ENCODE measurements at regions not wholly inside any gene's neighbourhood (a gene's known extent, or its start where the extent isn't known, plus 50 kb on each side); places are given as distances from the start of the nearest gene placed in this dataset.

DNA sequence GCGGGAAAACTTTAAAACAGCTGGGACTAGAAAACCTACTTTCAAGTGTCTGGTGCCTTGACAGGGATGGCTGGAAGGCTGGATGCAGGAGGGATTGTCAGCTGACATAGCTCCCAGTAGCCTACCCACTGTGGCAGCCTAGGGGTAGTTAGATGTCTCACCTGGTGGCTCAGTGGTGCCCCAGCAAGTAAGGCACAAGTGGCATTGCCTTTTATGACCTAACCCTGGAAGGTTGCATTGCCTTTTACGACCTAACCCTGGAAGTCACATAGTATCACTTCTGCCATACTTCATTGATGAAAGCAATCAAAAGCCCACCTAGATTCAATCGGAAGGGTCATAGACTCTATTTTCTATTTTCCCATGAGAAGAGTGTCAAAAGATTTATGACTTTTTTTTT is 724.7 kb upstream of the TBX3 start:
- DNase-seq (ENCODE audit: low spot score) (no peak), ATAC-seq (no peak)

DNA sequence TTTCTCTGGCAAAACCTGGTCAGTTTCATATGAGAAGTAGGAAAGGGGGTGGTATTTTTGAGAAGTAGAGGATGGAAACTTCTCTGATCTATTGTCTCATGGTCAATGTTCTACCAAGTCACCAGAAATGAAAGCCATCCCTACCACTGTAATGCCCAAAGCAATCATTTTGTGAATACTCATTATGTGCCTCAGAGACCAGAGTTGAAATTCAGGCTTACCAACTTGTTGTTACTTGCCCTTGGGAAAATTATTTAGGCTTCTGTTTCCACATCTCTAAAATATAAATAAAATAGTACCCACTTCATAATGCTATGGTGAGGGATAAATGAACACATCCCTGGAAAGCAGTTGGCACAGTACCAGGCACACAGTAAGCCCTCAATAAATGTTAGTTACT is 723.7 kb upstream of the TBX3 start:
- DNase-seq (ENCODE audit: low spot score) = no peak
- no peak for ATAC-seq

DNA sequence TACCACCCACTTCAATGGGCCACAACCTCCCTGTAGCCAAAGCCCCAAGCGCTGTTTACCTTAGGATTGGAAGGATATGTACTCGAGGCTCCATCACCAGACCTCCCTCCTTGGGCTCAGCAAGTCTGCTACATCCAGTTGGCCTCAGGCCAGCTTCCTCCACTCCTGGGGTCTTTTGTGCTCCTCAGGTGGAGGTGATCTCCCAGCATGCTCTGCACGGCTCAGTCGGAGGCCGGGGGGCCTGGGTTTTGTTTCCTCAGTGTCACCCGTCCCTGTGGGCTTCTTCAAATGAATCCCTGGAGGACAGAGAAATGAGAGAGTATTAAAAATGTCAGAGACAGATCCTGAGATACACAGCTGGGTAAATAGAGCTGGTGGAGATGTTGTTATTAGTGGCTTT is 723.1 kb upstream of the TBX3 start:
- no peak for ATAC-seq
- DNase-seq (ENCODE audit: low spot score) = no peak

DNA sequence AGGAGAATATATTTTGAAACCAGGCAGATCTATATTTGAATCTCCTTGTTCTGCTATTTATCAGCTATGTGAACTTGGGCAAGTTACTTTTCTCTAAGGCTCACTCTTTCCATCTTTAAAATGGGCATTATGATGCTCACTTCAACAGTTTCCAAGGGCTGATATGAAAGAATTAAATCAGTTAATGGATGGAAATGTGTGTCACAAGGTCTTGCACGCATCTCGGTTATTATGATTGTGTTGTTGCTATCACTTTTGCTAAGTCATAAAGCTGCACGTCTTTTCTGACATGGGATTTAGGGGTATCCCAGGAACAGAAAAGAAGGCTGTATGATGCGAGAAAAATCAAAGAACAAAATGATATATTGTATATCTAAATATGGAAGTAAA is 721.5 kb upstream of the TBX3 start:
- no peak for ATAC-seq
- DNase-seq (ENCODE audit: low spot score) = no peak

DNA sequence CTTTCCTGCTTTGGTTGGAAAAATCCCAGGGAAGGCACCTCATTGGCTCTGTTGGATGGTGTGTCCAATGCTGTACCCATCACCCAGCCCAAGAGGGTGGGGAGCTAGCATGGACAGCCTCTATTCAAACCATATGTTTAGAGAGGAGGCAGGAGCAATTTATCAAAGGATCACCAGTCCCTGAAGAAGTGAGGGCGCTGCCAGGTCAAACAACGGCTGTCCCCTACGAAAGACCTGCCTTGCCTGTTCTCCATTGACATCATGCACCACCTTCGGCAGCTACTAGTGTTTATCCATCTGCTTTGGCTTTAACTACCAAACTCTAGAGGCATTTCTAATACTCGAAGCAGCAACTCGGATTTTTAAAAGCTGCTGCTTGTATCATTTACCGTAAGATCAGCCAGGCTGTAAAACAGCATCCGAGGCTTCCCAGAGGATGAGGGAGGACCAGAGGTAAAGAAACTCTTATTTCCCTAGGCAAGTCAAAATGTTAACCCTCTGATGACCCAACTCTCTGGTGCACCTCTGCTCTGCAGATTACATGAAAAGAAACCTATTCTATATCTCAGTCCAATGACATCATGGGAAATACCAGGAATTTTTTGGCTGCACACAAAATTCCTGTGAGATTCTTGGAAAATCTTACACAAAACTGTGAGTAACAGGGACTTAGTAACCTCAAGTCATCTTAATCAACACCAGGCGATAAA is 720.9 kb upstream of the TBX3 start:
- no peak for DNase-seq (ENCODE audit: low spot score)
- ATAC-seq = no peak

DNA sequence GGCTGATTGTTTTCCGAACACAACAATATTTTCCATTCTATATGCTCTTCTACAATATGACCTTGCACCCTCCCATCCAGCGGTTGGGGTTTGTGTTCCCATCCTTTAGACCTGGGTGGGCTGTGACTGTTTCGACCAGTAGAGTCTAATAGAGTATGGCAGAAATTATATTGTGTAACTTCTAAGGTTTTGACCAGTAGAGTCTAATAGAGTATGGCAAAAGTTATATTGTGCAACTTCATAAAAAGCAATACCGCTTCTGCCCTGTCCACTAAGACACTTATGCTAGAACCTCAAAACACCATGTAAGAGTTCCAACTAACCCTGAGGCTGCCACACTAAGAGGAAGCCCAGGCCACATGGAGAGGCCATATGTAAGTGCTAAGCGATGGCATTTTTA is 719.7 kb upstream of the TBX3 start:
- DNase-seq (ENCODE audit: low spot score) (no peak), ATAC-seq (no peak)

DNA sequence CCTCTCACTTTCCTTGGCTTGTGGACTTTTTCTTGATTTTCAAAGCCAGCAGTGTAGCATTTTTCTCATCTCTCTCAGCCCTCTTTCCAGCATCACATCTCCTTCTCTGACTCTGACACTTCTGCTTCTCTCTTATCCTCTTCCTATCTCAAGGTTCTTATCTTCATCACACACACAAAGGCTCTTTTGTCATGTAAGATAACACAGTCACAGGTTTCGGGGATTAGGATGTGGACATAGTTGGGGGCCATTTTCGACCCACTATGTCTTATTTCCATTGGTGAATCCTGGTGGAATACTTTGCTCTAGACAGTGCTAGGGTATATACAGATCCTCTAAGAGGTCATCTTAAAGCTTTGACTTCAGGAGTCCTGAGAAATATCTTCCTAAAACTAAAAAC is 719.3 kb upstream of the TBX3 start:
- DNase-seq (ENCODE audit: low spot score) (no peak), ATAC-seq (no peak)

DNA sequence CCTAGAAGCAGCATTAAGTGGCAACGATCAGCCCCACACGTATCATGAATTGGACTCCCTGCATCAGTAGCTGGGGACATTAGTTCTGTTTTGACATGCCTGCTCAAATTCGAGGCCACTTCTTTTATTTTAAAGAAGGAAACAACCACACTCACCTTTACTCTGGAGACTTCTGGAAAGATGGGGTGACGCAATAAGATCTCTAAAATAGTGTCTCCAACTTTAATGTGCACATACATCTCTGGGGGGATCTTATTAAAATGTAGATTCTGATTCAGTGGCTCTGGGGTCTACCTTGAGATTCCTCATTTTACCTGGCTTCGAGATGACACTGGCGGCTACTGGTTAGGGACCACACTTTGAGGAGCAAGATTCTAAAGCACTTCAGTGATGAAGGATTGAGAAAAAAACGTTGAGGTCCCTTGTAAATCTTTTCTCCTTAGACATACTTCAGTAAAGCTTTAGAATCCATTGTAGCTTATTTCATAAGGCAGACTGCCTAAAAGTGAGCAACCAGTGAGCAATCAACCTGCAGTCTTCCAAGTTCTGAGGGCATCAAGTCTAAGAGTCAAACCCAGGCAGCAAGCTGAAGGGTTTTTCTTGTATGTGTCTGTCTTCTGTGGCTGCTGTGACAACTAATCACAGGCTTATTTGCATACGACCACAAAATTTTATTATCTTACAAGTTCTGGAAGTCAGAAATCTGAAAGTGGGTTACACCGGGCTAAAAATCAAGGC is 718.6 kb upstream of the TBX3 start:
- ATAC-seq = no peak
- DNase-seq (ENCODE audit: low spot score) = no peak

DNA sequence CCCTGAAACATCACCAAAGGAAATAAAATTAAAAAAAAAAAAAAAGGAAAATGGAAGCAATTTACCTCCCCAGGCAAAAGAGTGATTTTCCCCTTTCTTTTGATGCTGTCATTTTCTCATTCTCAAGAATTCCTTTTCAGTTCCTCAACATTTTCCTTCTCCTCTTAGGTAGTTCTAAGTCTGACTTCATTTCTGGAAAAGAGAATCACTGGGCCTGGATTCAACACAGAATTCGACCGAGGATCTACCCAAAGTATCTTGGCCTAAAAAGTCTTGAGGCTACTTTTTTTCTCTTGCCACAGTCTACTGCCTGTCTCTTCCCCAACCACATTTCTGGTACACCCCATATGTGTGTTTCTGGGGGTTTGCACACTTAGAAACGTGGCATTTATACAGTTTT is 717.8 kb upstream of the TBX3 start:
- DNase-seq (ENCODE audit: low spot score) (no peak), ATAC-seq (no peak)

DNA sequence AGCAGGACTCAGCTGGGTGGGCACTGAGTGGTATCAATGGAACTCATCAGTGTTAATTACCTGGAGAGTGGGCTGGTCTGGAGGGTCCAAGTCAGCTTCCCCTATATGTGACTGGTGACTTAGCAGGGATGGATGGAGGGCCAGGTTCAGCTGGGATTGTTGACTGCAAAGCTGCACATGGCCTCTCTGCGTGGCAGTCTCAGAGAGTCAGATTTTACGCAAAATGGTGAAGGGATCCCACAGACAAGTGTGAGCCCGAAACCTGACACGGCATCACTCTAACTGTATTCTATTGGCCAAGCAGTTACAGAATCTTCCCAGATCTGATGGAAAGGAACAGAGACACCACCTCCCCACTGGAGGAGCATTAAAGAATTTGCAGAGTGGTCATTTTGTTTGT is 716.0 kb upstream of the TBX3 start:
- no peak for ATAC-seq

DNA sequence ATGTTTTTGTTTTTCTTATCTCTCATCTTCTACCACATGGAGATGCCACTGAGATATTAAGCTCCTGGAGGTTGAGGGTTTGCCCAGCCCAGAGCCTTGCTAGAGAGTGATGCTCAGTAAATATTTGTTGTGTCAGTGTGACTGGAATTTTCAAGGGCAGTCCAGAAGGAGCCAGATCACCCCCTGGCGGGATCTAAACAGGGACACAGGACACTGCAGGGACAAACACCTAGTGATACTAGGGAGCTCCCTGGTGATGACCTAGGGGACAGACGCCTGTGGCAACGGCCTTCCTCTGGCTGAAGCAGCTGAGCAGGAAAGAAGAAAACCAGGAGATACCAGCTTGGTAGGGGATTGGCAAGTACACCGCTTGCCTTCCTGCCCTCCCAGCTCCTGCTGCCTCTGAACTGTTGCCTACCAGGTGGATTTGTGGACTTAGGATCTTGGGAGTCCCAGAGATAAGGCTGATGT is 714.4 kb upstream of the TBX3 start:
- ATAC-seq (peak; percentile 87), DNase-seq (ENCODE audit: low spot score) (no peak)

More for the DNA sequence above, 716.0 kb upstream of the TBX3 start:
- no peak for DNase-seq (ENCODE audit: low spot score)

DNA sequence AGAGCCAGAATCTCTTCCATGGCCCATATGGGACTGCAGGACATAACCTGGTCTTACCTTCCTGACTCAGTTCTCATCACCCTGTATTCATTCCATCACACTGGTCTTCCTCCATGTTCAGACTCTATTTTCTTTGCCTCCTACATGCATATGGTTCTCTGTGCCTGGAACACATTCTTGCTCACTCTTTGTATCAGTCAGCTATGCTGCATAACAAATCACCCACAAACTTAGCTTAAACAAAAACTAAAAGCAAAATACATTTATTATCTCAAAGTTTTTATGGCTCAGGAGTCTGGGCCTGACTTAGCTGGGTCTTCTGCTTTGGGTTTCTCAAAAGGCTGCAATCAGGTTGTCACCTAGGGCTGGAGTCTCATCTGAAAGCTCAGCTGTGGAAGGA is 712.6 kb upstream of the TBX3 start:
- DNase-seq (ENCODE audit: low spot score) = no peak
- ATAC-seq = no peak

DNA sequence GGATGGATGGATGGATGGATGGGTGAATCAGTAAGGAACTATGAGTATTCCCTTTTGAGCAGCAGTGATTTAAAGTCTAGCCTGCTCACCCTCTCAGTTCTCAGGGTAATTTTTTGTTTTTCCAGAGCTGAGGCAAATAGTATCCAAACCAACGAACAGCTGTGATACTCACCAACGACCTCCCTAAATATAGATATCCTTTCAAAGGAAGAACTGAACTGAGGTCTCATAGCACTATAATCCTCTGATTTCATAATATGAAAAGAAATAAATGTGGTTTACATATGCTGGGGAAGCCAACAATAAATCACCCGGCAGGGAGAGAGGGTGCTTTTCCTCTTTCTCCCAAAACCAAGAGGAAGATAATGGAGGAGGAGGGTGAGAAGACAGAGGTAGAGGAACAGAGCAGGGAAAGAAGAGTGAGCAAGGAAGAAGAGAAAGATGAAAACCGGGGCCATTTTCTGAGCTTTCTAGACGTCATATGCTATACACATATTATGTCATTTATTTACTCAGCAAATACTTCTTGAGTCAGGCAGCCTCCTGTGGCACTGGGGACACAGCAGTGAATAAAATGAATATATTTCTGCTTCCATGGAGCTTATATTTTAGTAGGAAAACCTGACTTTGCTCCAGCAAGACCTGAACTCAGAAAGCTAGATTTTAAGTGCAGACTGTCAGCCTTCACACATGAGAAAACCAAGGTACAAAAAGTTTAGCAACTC is 710.7 kb upstream of the TBX3 start:
- DNase-seq (ENCODE audit: low spot score) = no peak

DNA sequence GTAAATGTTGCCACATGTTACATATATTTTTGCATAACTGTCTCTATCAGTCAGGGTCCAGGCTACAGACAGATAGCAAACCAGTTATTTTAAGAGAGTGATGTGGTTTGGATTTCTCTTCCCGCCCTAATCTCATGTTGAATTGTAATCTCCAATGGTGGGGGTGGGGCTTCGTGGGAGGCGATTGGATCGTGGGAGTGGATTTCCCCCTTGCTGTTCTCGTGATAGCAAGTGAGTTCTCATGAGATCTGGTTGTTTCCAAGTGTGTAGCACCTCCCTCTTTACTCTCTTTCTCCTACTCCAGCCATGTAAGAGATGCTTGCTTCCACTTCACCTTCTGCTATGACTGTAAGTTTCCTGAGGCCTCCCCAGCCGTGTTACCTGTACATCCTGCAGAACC is 704.2 kb upstream of the TBX3 start:
- no peak for DNase-seq (ENCODE audit: low spot score)
- ATAC-seq = no peak

More for the DNA sequence above, 710.7 kb upstream of the TBX3 start:
- ATAC-seq = no peak

DNA sequence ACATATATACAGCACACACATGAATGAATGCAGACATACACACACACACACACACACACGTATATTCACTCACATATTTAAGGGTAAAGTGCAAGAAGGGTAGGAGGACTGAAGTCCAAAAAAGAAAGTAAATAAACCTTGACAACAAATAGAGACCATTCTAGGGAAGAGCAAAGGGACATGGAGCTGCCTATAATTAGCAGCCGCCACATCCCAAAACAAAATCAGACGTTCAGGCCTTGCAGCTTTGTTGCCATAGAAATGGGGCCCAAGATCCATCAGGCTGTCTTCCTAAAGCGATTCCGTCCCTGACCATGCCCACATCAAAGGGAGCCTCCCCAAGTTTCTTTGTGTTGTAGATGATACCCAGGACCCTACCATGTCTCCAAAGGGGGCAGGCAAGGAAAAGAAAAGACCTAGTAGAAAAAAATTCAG is 703.5 kb upstream of the TBX3 start:
- ATAC-seq (peak; percentile 44), DNase-seq (ENCODE audit: low spot score) (no peak)

DNA sequence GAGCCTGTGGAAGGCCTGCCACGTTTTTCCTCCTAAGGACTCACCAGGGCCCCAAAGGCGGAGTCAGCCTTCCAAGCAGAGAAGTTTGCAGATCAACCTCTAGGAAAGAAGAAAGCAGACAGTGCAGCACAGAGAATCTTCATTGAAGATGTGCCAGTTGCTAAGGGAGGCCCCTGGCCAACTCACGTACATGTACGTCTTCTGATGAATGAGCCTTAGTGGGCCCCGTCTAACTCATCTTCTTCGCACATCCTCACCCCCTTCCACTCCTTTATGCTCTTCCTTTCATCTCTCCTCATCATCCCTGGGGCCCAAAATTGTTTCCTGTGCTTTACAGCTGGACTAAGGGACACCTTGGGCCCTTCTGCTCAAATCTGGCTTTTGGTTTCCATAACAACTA is 703.0 kb upstream of the TBX3 start:
- ATAC-seq = no peak
- no peak for DNase-seq (ENCODE audit: low spot score)

DNA sequence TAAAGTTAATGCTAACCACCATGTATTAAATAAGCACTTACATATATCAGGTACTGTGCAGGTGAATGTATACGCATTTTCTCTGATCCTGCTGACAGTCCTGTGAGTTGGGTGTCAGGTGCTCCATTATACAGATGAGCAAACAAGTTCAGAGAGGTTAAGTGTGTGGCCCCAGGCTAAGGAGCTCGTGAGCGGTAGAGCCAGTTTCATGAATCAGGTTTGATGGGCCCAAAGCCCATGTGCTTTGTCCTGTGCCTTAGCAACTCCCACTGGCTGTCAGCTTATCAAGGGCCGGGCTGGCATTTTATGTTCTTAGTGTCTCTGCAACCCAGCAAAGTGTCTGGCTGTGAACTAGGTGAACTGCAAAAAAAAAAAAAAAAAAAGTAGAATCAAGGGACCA is 701.2 kb upstream of the TBX3 start:
- DNase-seq (ENCODE audit: low spot score) (no peak), ATAC-seq (no peak)

DNA sequence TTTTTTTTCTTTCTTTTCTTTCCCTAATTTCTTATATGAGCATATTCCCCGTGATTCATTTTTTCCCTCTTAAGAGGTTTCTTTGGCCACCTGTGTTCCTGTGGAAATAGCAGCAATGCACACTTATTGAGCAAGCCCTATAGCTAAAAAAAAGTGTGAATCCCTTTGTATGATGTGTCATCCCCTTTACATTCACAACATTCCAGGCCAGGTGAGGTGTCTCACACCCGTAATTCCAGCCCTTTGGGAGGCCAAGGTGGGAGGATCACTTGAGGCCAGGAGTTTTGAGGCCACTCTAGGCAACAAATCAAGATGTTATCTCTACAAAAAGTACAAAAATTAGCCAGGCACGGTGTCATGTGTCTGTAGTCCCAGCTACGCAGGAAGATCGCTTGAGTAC is 700.4 kb upstream of the TBX3 start:
- ATAC-seq (no peak), DNase-seq (ENCODE audit: low spot score) (no peak)

DNA sequence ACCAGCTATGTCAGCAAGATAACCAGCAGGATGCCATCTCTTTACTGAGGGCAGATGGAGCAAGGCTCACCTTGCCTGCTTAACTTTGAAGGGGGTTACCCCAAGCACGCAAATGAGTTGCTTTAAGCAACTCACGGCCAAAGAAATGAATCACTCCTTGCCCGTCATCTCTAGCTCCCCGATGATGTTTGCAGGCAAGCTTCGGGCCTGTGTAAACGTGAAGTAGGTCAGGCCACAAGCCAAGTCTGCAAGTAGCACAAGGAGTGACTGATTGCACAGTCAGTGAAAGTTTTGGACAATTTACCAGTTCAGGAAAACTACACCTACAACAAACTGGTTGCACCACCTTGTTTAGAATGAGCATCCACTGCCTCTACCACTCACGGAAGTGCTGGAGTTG is 699.7 kb upstream of the TBX3 start:
- no peak for DNase-seq (ENCODE audit: low spot score)
- ATAC-seq = peak; percentile 82

DNA sequence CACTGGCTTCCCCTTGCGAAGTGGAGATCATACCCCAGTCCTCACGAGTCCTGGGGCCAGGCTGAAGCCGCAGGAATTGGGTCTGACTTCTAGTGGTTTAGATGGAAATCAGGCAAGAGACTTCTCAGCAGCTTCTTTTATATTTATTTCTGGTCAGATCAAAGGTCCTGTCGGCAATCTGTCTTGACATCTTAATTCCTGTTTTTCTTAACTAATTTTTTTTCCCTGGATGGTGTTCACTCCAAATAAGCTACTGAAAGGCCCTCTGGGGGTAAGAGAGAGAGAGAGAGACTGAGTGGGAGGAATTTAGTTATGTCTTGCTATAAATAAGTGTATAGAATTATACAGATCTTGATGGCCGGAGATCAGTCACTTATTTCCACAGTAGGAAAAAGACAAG is 698.7 kb upstream of the TBX3 start:
- ATAC-seq = no peak

DNA sequence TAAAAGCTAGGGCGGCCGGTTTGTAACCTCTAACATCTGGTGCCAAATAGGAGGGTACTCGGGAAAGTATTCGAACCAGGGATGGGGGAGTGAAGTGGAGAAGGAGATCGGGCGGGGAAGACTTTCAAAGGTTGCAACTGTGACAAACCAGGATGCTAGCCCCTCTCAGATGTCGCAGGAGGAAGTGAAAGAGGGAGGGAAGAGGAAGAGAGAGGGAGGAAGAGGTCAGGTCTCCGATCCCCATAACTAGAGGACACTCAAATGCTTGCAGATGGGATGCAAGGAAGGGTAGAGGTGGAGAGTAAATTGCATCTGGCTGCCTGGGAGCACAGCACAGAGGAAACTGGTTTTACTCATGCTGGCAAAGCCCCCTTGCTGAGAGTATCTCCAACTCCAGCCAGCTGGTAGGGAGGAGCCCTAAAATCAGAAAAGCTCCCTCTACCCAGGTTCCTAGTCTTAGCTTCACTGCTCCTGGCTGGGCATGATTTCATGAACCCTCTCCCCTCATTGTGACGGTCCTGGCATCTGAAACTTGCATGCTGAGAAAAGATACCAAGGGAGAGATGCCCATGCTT is 696.7 kb upstream of the TBX3 start:
- no peak for ATAC-seq
- no peak for DNase-seq (ENCODE audit: low spot score)

More for the DNA sequence above, 698.7 kb upstream of the TBX3 start:
- no peak for DNase-seq (ENCODE audit: low spot score)

DNA sequence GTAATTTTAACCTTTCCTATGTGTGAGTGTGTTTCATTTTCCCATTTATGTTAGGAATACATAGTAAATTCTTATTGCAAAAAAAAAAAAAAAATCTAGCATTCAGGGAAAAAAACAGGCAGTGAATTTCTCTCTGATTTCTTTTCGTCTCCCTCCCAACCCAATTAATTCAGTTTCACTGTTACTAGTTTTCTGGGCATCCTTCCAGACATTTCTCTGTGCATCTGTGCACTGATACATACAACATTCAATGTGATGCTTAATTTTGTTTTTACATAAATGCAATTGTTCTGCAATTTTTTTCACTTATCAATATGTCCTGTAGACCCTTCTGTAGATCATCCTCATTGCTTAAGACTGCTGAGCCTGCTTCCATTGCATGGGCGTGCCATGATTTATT is 694.3 kb upstream of the TBX3 start:
- no peak for ATAC-seq
- DNase-seq (ENCODE audit: low spot score) = no peak
